ENCODE measurements at regions not wholly inside any gene's neighbourhood (a gene's known extent, or its start where the extent isn't known, plus 50 kb on each side); places are given as distances from the start of the nearest gene placed in this dataset.

GRCh38 chr16:16857603-16858283 lies 478.8 kb downstream of the NPIPA7 start:
- H3K9me3 ChIP-seq, result no peaks in the 10 kb centered on the region
- no peak overlapping the region for H3K27ac ChIP-seq
- DNase-seq (ENCODE audit: low spot score in 2 of 2), result no peak
- intact Hi-C loops (cut with DNase I), result loop anchor here (10.0 kb wide), 1 partner anchor 63 kb away; no protein-coding TSS in a partner anchor
- no peaks in the 10 kb centered on the region for H3K4me1 ChIP-seq
- H3K36me3 ChIP-seq, result no peaks in the 10 kb centered on the region
- TF ChIP-seq CTCF (IDR thresholded peaks at IDR 0.05), result no peak
- no peak overlapping the region for H3K4me3 ChIP-seq
- no peaks in the 10 kb centered on the region for H3K27me3 ChIP-seq

GRCh38 chr16:16861546-16861945 lies 482.6 kb downstream of the NPIPA7 start:
- no peaks in the 10 kb centered on the region for H3K4me1 ChIP-seq
- intact Hi-C loops (cut with DNase I), result no loop called here
- no peak overlapping the region for H3K27ac ChIP-seq
- no peaks in the 10 kb centered on the region for H3K27me3 ChIP-seq
- no peak overlapping the region for H3K4me3 ChIP-seq
- H3K9me3 ChIP-seq, result no peaks in the 10 kb centered on the region
- H3K36me3 ChIP-seq, result no peaks in the 10 kb centered on the region
- peak; percentile 33 to 62 (median 36) for TF ChIP-seq CTCF (IDR thresholded peaks at IDR 0.05)
- DNase-seq (ENCODE audit: low spot score in 2 of 2), result no peak

- Histone ChIP-seq H3K27me3 (no peaks in the 10 kb centered on the region), H3K36me3 (no peaks in the 10 kb centered on the region), H3K4me1 (no peaks in the 10 kb centered on the region), H3K9me3 (no peaks in the 10 kb centered on the region), H3K27ac (no peak overlapping the region), H3K4me3 (no peak overlapping the region)
- no peak for TF ChIP-seq CTCF (IDR thresholded peaks at IDR 0.05)
- intact Hi-C loops (cut with DNase I), result no loop called here
- DNase-seq (ENCODE audit: low spot score in 2 of 2), result no peak
Observed at GRCh38 chr16:16863672-16864071, 484.7 kb downstream of the NPIPA7 start.

- intact Hi-C loops (cut with DNase I), result no loop called here
Observed at GRCh38 chr16:16864536-16864935, 485.6 kb downstream of the NPIPA7 start.

GRCh38 chr16:16865374-16865773 lies 486.4 kb downstream of the NPIPA7 start:
- Histone ChIP-seq H3K4me1 (no peaks in the 10 kb centered on the region), H3K27me3 (no peaks in the 10 kb centered on the region), H3K9me3 (no peaks in the 10 kb centered on the region), H3K36me3 (no peaks in the 10 kb centered on the region), H3K27ac (no peak overlapping the region), H3K4me3 (no peak overlapping the region)
- intact Hi-C loops (cut with DNase I), result no loop called here
- no peak for DNase-seq (ENCODE audit: low spot score in 2 of 2)
- TF ChIP-seq CTCF (IDR thresholded peaks at IDR 0.05), result no peak

More at GRCh38 chr16:16864536-16864935, 485.6 kb downstream of the NPIPA7 start:
- no peak overlapping the region for H3K27ac ChIP-seq
- TF ChIP-seq CTCF (IDR thresholded peaks at IDR 0.05), result no peak
- no peak overlapping the region for H3K4me3 ChIP-seq
- no peaks in the 10 kb centered on the region for H3K9me3 ChIP-seq
- DNase-seq (ENCODE audit: low spot score in 2 of 2), result no peak
- no peaks in the 10 kb centered on the region for H3K36me3 ChIP-seq
- H3K27me3 ChIP-seq, result no peaks in the 10 kb centered on the region
- H3K4me1 ChIP-seq, result no peaks in the 10 kb centered on the region

GRCh38 chr16:16867973-16868372 lies 489.0 kb downstream of the NPIPA7 start:
- intact Hi-C loops (cut with DNase I), result no loop called here
- Histone ChIP-seq H3K4me3 (no peak overlapping the region), H3K9me3 (no peaks in the 10 kb centered on the region), H3K36me3 (no peaks in the 10 kb centered on the region), H3K27ac (no peak overlapping the region), H3K27me3 (no peaks in the 10 kb centered on the region), H3K4me1 (no peaks in the 10 kb centered on the region)
- no peak for TF ChIP-seq CTCF (IDR thresholded peaks at IDR 0.05)
- DNase-seq (ENCODE audit: low spot score in 2 of 2), result no peak

Data from ascending aorta (tissue), 2 donors.